Gastrocnemius medialis (tissue), 4 donors: ENCODE measurements at regions not wholly inside any gene's neighbourhood (a gene's known extent, or its start where the extent isn't known, plus 50 kb on each side); places are given as distances from the start of the nearest gene placed in this dataset.

Experiments used
- CTCF ChIP-seq, 5 experiments: fragments of 450-650 bp in 3 of 5; fragments of 200-600 bp in 2 of 5; sonication (generic) in 2 of 5; IDR thresholded peaks in 4 of 5; conservative IDR thresholded peaks in 1 of 5; 1 replicate in 4 of 5; 2 replicates in 1 of 5; pipeline ENCODE4 v1.5.1; 2016 to 2019; ENCODE audit warnings: antibody characterized with exemption in 5 of 5, mild to moderate bottlenecking in 3 of 5, moderate library complexity in 3 of 5
- POLR2A ChIP-seq, 2 donors: fragments of 450-650 bp; IDR thresholded peaks; one replicate each; pipeline ENCODE4 v1.6.1; 2017; ENCODE audit warnings: antibody characterized with exemption in 2 of 2, mild to moderate bottlenecking in 2 of 2, moderate library complexity in 2 of 2

- TF ChIP-seq CTCF (IDR thresholded peaks at IDR 0.05 in 4 of 5, conservative IDR thresholded peaks at IDR 0.05 in 1 of 5) (no peak), POLR2A (IDR thresholded peaks at IDR 0.05) (no peak)
Measured at GRCh38 chr2:82511894-82512293, 1947.2 kb downstream of the SUCLG1 start.
